ENCODE measurements at regions not wholly inside any gene's neighbourhood (a gene's known extent, or its start where the extent isn't known, plus 50 kb on each side); places are given as distances from the start of the nearest gene placed in this dataset.

DNA sequence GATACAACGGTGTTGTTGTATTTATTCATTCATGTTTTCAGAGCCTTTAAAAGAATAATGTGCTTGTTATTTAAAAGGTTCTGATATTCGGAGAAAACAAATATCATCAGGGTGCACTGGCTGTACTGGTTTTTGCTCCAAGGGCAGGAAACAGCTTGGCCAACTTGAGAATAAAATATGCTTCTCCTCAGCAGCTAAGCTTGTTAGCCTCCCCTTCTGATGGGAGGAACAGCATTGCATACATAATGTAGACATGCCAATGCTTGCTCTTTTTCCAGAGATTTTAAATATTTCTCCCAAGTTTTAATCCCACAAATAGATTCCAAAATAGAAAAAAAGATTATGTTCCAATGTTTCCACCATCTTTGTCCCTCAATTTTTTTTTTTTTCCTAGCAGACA lies 87.6 kb upstream of the RPL34 start:
- Histone ChIP-seq H3K4me1 (ENCODE audit: control insufficient read depth, extremely low read depth, insufficient read depth, low read length) (peaks cover 8% of the 10 kb centered on the region), H3K4me3 (replicated peaks in 1 of 3; ENCODE audit: insufficient read depth in 1 of 3, low read depth in 1 of 3, low read length in 3 of 3) (no peak overlapping the region), H3K27ac (ENCODE audit: insufficient read depth, low read depth, low read length) (no peak overlapping the region), H3K9me3 (replicated peaks; ENCODE audit: control insufficient read depth, insufficient read depth, low read length) (no peaks in the 10 kb centered on the region), H3K79me2 (ENCODE audit: control insufficient read depth, insufficient read depth, low read length) (no peaks in the 10 kb centered on the region), H3K4me2 (ENCODE audit: insufficient read depth, low read length) (no peak overlapping the region), H3K36me3 (ENCODE audit: control insufficient read depth in 2 of 2, extremely low read depth in 1 of 2, insufficient read depth in 2 of 2, low read length in 2 of 2) (no peaks in the 10 kb centered on the region), H4K20me1 (replicated peaks; ENCODE audit: control insufficient read depth, extremely low read depth, insufficient read depth, low read length) (no peaks in the 10 kb centered on the region), H3K9ac (replicated peaks; ENCODE audit: extremely low read depth, insufficient read depth, low read length) (no peak overlapping the region), H2AFZ (ENCODE audit: low read depth, low read length) (no peak overlapping the region), H3K27me3 (ENCODE audit: control insufficient read depth in 2 of 2, insufficient read depth in 2 of 2, low read length in 2 of 2) (no peaks in the 10 kb centered on the region), H3K9me1 (replicated peaks; ENCODE audit: control insufficient read depth, extremely low read depth, insufficient read depth, low read length) (no peaks in the 10 kb centered on the region)
- dilution Hi-C loops (cut with MboI; ENCODE audit: extremely low pct_ligation_motif_present, low sequenced_read_pairs) (no loop called here), intact Hi-C loops (cut with micrococcal nuclease) (no loop called here)
- no TSS peak for BruUV-seq (replicated peaks)
- FAIRE-seq: no peak
- no peak for DNase-seq (ENCODE audit: low read depth, low spot score)
- TF ChIP-seq FOS (IDR thresholded peaks at IDR 0.05; ENCODE audit: borderline replicate concordance, insufficient read depth, low read length) (no peak), MYC (IDR thresholded peaks at IDR 0.05; ENCODE audit: low read depth, low read length) (no peak), JUN (IDR thresholded peaks at IDR 0.05; ENCODE audit: borderline replicate concordance, insufficient read depth, insufficient read length, low read depth) (no peak), GATA2 (IDR thresholded peaks at IDR 0.05; ENCODE audit: insufficient read depth, insufficient read length, low read depth, low read length) (no peak), EZH2 (IDR thresholded peaks at IDR 0.05; ENCODE audit: borderline replicate concordance, low read depth, low read length, severe bottlenecking) (no peak), POLR2AphosphoS5 (IDR thresholded peaks at IDR 0.05; ENCODE audit: insufficient read depth, low read depth, low read length) (no peak), POLR2A (IDR thresholded peaks at IDR 0.05; ENCODE audit: low read depth, low read length) (no peak)
- TF ChIP-seq, protein P1, sequence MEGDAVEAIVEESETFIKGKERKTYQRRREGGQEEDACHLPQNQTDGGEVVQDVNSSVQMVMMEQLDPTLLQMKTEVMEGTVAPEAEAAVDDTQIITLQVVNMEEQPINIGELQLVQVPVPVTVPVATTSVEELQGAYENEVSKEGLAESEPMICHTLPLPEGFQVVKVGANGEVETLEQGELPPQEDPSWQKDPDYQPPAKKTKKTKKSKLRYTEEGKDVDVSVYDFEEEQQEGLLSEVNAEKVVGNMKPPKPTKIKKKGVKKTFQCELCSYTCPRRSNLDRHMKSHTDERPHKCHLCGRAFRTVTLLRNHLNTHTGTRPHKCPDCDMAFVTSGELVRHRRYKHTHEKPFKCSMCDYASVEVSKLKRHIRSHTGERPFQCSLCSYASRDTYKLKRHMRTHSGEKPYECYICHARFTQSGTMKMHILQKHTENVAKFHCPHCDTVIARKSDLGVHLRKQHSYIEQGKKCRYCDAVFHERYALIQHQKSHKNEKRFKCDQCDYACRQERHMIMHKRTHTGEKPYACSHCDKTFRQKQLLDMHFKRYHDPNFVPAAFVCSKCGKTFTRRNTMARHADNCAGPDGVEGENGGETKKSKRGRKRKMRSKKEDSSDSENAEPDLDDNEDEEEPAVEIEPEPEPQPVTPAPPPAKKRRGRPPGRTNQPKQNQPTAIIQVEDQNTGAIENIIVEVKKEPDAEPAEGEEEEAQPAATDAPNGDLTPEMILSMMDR (IDR thresholded peaks at IDR 0.05; ENCODE audit: extremely low read depth in 1 of 2, insufficient read depth in 1 of 2, low read depth in 1 of 2, low read length in 2 of 2): no peak
- TF ChIP-seq, protein P2, sequence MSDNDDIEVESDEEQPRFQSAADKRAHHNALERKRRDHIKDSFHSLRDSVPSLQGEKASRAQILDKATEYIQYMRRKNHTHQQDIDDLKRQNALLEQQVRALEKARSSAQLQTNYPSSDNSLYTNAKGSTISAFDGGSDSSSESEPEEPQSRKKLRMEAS (IDR thresholded peaks at IDR 0.05; ENCODE audit: insufficient read depth, insufficient read length): no peak
- ChIA-PET POLR2A (no interaction called here), CTCF (interaction anchor here (0.6 to 1.0 kb wide), 2 partner anchors 10 to 40 kb away, joined by 3 read pairs; no protein-coding TSS in a partner anchor)

Measured in endothelial cell of umbilical vein (primary cell).